ENCODE measurements at regions not wholly inside any gene's neighbourhood (a gene's known extent, or its start where the extent isn't known, plus 50 kb on each side); places are given as distances from the start of the nearest gene placed in this dataset. TPM values are rescaled to one million over a fixed set of nuclear protein-coding genes. Genes with fewer than 3 reads are reported as not detected.

DNA sequence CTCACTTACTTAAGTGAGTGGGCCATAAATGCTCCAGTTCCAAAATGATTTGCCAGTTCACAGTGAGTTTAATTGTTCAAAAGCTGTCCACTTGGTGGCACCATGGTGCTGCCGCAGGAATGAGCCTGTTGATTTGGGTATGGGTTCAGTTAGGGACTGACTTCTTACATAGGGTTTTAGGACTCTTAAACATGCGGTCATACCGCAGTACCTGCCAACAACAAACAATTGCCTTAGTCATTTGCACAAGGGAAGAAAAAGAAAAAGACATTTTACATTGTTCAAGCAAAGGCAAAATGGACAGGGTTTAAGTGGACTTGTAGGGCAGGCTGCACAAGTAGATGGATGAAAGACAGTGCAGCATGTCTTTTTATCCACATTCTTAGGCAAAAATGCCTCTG lies 80.0 kb upstream of the DBX2 start:
- DNase-seq = peak; percentile 80
- no peaks in the 10 kb centered on the region for H3K79me2 ChIP-seq (ENCODE audit: low read length)
- no peaks in the 10 kb centered on the region for H3K9me3 ChIP-seq (ENCODE audit: low read length)
- H3K4me2 ChIP-seq (ENCODE audit: low read depth, low read length, poor library complexity, severe bottlenecking) = no peak overlapping the region
- H4K20me1 ChIP-seq (ENCODE audit: insufficient read depth, low read depth, low read length) = no peaks in the 10 kb centered on the region
- no peak overlapping the region for H3K27ac ChIP-seq (ENCODE audit: low read length)
- H3K9ac ChIP-seq (ENCODE audit: low read length) = no peak overlapping the region
- H2AFZ ChIP-seq (ENCODE audit: low read length) = no peak overlapping the region
- H3K4me3 ChIP-seq (ENCODE audit: low read length) = no peak overlapping the region
- no peaks in the 10 kb centered on the region for H3K9me2 ChIP-seq (replicated peaks; ENCODE audit: insufficient read depth, low read length)
- H3K27me3 ChIP-seq (ENCODE audit: low read length) = no peaks in the 10 kb centered on the region
- H3K36me3 ChIP-seq (ENCODE audit: insufficient read depth, low read length) = no peaks in the 10 kb centered on the region
- H3K4me1 ChIP-seq (ENCODE audit: low read length) = no peaks in the 10 kb centered on the region

DNA sequence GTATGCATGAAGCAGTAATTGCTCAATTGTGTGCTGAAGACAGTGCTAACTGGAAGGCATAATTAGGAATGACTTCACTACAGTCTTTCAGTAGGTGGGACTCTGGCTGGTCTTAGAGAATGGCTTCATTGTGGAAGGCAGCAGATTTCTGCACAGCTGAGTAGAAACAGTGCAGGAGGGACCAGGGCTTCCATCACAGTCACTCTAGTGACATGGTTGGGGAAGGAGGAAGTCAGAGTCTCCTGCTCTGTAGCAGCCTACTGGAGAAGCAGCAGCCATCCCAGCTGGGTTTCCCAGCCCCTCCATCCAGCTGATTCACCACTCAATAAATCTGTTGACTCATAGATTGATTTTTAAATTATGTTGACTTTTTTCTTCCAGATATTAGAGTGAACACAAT lies 80.6 kb upstream of the DBX2 start:
- DNase-seq = no peak
- Histone ChIP-seq H2AFZ (ENCODE audit: low read length) (no peak overlapping the region), H3K79me2 (ENCODE audit: low read length) (no peaks in the 10 kb centered on the region), H3K36me3 (ENCODE audit: insufficient read depth, low read length) (no peaks in the 10 kb centered on the region), H3K27ac (ENCODE audit: low read length) (no peak overlapping the region), H4K20me1 (ENCODE audit: insufficient read depth, low read depth, low read length) (no peaks in the 10 kb centered on the region), H3K9me2 (replicated peaks; ENCODE audit: insufficient read depth, low read length) (no peaks in the 10 kb centered on the region), H3K9ac (ENCODE audit: low read length) (no peak overlapping the region), H3K9me3 (ENCODE audit: low read length) (no peaks in the 10 kb centered on the region), H3K4me2 (ENCODE audit: low read depth, low read length, poor library complexity, severe bottlenecking) (no peak overlapping the region), H3K27me3 (ENCODE audit: low read length) (no peaks in the 10 kb centered on the region), H3K4me1 (ENCODE audit: low read length) (no peaks in the 10 kb centered on the region), H3K4me3 (ENCODE audit: low read length) (no peak overlapping the region)

DNA sequence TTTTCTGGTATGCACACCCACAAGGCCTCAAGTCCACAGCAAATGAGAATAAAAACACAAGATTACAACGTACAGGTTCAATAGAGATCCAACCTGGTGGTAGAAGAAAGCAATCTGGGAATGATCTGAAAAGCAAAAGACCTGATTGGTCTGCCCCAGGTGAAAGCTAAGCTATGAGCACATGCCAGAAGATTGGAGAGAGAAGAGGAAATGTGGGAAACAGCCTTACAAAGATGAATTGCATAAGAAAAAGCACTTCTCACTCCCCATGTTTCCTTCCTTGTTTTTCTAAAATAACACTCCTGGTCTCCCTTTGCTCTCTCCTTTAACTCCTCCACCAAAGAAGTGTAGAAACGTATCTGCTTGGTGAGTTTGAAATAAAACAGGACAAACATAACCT lies 77.3 kb upstream of the ANO6 start:
- H3K4me2 ChIP-seq (ENCODE audit: low read depth, low read length, poor library complexity, severe bottlenecking) = no peak overlapping the region
- H4K20me1 ChIP-seq (ENCODE audit: insufficient read depth, low read depth, low read length) = no peaks in the 10 kb centered on the region
- no peak for DNase-seq
- no peaks in the 10 kb centered on the region for H3K27me3 ChIP-seq (ENCODE audit: low read length)
- H3K79me2 ChIP-seq (ENCODE audit: low read length) = no peaks in the 10 kb centered on the region
- H3K4me1 ChIP-seq (ENCODE audit: low read length) = no peaks in the 10 kb centered on the region
- no peak overlapping the region for H2AFZ ChIP-seq (ENCODE audit: low read length)
- H3K9ac ChIP-seq (ENCODE audit: low read length) = no peak overlapping the region
- H3K36me3 ChIP-seq (ENCODE audit: insufficient read depth, low read length) = no peaks in the 10 kb centered on the region
- H3K9me3 ChIP-seq (ENCODE audit: low read length) = no peaks in the 10 kb centered on the region
- no peaks in the 10 kb centered on the region for H3K9me2 ChIP-seq (replicated peaks; ENCODE audit: insufficient read depth, low read length)
- H3K27ac ChIP-seq (ENCODE audit: low read length) = no peak overlapping the region
- no peak overlapping the region for H3K4me3 ChIP-seq (ENCODE audit: low read length)

DNA sequence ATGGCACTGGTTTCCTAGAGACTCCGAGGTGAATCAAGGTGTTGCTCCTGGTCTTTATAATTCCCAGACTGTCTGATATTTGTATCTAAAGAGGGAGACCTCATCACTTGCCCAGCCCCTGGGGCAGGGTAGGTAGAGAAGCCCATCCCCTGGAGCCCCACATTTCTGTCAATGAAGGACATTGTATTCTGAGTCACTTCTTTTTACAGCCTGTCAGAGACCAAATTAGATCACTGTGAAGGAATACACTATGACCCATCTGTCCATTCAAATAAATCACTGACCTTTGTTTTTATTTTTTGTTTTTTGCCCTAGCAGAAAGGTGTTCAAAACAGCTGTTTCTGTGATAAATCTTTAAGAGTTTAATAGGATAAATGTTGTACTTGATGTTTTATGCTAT lies 67.9 kb upstream of the ANO6 start:
- no peak overlapping the region for H3K9ac ChIP-seq (ENCODE audit: low read length)
- no peaks in the 10 kb centered on the region for H3K9me2 ChIP-seq (replicated peaks; ENCODE audit: insufficient read depth, low read length)
- no peak overlapping the region for H3K27ac ChIP-seq (ENCODE audit: low read length)
- H4K20me1 ChIP-seq (ENCODE audit: insufficient read depth, low read depth, low read length) = no peaks in the 10 kb centered on the region
- H3K27me3 ChIP-seq (ENCODE audit: low read length) = no peaks in the 10 kb centered on the region
- no peaks in the 10 kb centered on the region for H3K9me3 ChIP-seq (ENCODE audit: low read length)
- DNase-seq = no peak
- no peaks in the 10 kb centered on the region for H3K36me3 ChIP-seq (ENCODE audit: insufficient read depth, low read length)
- no peak overlapping the region for H2AFZ ChIP-seq (ENCODE audit: low read length)
- H3K79me2 ChIP-seq (ENCODE audit: low read length) = no peaks in the 10 kb centered on the region
- no peaks in the 10 kb centered on the region for H3K4me1 ChIP-seq (ENCODE audit: low read length)
- H3K4me3 ChIP-seq (ENCODE audit: low read length) = no peak overlapping the region
- H3K4me2 ChIP-seq (ENCODE audit: low read depth, low read length, poor library complexity, severe bottlenecking) = no peak overlapping the region

DNA sequence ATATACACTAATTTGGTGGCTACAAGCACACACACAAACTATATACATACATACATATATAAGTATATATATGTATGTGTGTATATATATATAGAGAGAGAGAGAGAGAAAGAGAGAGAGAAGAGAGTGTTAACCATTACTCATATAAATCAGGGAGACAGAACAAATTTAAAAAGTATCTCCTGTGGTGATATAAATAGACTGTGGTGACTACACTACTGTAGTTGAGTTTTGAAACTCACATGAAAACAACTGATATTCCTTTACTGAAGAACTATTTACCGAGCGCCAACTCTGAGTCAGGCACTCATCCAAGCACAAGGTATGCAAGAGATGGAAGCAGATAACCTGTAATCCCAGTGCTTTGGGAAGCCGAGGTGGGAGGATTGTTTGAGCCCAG lies 67.3 kb upstream of the ANO6 start:
- H3K36me3 ChIP-seq (ENCODE audit: insufficient read depth, low read length) = no peaks in the 10 kb centered on the region
- no peak overlapping the region for H3K9ac ChIP-seq (ENCODE audit: low read length)
- no peak for DNase-seq
- no peak overlapping the region for H2AFZ ChIP-seq (ENCODE audit: low read length)
- H4K20me1 ChIP-seq (ENCODE audit: insufficient read depth, low read depth, low read length) = no peaks in the 10 kb centered on the region
- H3K9me2 ChIP-seq (replicated peaks; ENCODE audit: insufficient read depth, low read length) = no peaks in the 10 kb centered on the region
- no peak overlapping the region for H3K4me2 ChIP-seq (ENCODE audit: low read depth, low read length, poor library complexity, severe bottlenecking)
- H3K4me3 ChIP-seq (ENCODE audit: low read length) = no peak overlapping the region
- H3K79me2 ChIP-seq (ENCODE audit: low read length) = no peaks in the 10 kb centered on the region
- no peaks in the 10 kb centered on the region for H3K27me3 ChIP-seq (ENCODE audit: low read length)
- no peak overlapping the region for H3K27ac ChIP-seq (ENCODE audit: low read length)
- no peaks in the 10 kb centered on the region for H3K9me3 ChIP-seq (ENCODE audit: low read length)
- no peaks in the 10 kb centered on the region for H3K4me1 ChIP-seq (ENCODE audit: low read length)

DNA sequence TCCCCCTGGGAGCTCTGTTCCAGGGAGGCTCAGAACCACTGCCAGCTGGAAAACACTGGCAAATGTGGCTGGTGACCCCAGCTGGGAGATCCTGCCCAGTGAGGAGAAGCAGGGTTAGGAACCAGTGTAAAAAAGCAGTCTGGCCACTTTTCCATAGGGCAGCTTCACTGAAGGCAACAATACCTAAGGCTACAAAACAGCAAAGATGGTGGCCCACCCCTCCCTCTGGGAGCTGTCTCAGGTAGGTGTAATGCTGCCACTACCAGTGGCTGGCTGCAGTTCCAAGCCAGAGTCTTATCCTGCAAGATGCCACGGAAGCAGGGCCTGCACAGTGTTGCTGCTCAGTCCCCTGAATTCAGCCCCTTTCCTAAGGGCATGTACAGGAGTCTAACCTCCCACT lies 50.6 kb upstream of the ANO6 start:
- H3K9ac ChIP-seq (ENCODE audit: low read length) = no peak overlapping the region
- no peak overlapping the region for H3K4me3 ChIP-seq (ENCODE audit: low read length)
- H3K4me1 ChIP-seq (ENCODE audit: low read length) = no peaks in the 10 kb centered on the region
- no peak overlapping the region for H3K27ac ChIP-seq (ENCODE audit: low read length)
- DNase-seq = no peak
- no peaks in the 10 kb centered on the region for H3K9me2 ChIP-seq (replicated peaks; ENCODE audit: insufficient read depth, low read length)
- H3K4me2 ChIP-seq (ENCODE audit: low read depth, low read length, poor library complexity, severe bottlenecking) = no peak overlapping the region
- no peaks in the 10 kb centered on the region for H3K36me3 ChIP-seq (ENCODE audit: insufficient read depth, low read length)
- no peaks in the 10 kb centered on the region for H3K79me2 ChIP-seq (ENCODE audit: low read length)
- H4K20me1 ChIP-seq (ENCODE audit: insufficient read depth, low read depth, low read length) = no peaks in the 10 kb centered on the region
- no peak overlapping the region for H2AFZ ChIP-seq (ENCODE audit: low read length)
- H3K27me3 ChIP-seq (ENCODE audit: low read length) = no peaks in the 10 kb centered on the region
- H3K9me3 ChIP-seq (ENCODE audit: low read length) = no peaks in the 10 kb centered on the region

DNA sequence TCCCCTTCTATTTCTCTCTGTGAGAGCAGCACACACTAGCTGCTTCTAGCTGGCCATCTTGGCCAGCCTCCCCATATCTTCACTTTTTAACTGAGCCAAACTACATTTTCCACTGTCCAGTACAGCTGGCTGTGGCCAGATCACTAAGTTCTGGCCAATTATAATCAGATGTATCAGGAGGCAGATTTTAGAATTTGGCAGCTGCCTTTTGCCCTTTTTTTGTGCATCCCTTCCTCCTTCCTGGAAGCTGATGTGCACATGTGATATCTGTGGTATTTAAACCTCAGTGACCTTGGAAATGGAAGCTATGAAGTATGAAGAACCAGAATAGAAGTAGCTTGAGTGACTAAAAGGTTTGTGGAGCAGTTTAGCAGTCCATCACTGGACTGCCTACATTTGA lies 49.8 kb upstream of the ANO6 start:
- H4K20me1 ChIP-seq (ENCODE audit: insufficient read depth, low read depth, low read length) = no peaks in the 10 kb centered on the region
- no peaks in the 10 kb centered on the region for H3K9me3 ChIP-seq (ENCODE audit: low read length)
- no peaks in the 10 kb centered on the region for H3K9me2 ChIP-seq (replicated peaks; ENCODE audit: insufficient read depth, low read length)
- H3K4me2 ChIP-seq (ENCODE audit: low read depth, low read length, poor library complexity, severe bottlenecking) = no peak overlapping the region
- no peaks in the 10 kb centered on the region for H3K79me2 ChIP-seq (ENCODE audit: low read length)
- H3K4me1 ChIP-seq (ENCODE audit: low read length) = no peaks in the 10 kb centered on the region
- no peak overlapping the region for H3K27ac ChIP-seq (ENCODE audit: low read length)
- DNase-seq = no peak
- no peaks in the 10 kb centered on the region for H3K27me3 ChIP-seq (ENCODE audit: low read length)
- H3K9ac ChIP-seq (ENCODE audit: low read length) = no peak overlapping the region
- no peak overlapping the region for H3K4me3 ChIP-seq (ENCODE audit: low read length)
- no peak overlapping the region for H2AFZ ChIP-seq (ENCODE audit: low read length)
- no peaks in the 10 kb centered on the region for H3K36me3 ChIP-seq (ENCODE audit: insufficient read depth, low read length)

Small RNA genes lying in the stretch of these regions (small RNA-seq; reads per million reads assigned to genes)
- gene RNA5SP361 = not detected
